ENCODE measurements at regions not wholly inside any gene's neighbourhood (a gene's known extent, or its start where the extent isn't known, plus 50 kb on each side); places are given as distances from the start of the nearest gene placed in this dataset.
"Not testable (repeated sequence)": the region's sequence is repeated elsewhere in the genome, so short reads cannot be mapped to it uniquely, and the experiment has no call there.

DNA sequence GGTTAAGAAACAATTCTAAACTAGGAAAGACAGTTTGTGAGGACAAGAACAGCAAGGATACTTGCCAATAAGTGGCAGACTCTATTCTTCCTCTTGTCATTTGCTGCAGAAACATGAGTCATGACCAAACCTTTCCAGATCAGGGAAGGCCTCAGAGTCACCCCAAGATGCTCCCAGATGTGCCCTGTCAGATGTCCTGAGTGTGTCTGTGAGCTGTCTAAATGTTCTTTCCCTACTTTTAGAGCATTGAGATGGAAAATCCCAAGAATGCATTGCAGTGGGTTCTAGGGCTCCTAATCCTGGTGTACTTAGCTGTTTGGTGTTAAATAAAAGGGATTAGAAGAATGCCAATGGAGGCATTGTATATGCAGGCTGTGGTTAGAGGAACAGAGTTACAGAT, 57.5 kb upstream of the KIAA0040 start:
- Histone ChIP-seq H3K9ac (ENCODE audit: control insufficient read depth, insufficient read depth, low read length) (no peak overlapping the region), H3K4me3 (no peak overlapping the region), H3K9me3 (replicated peaks; ENCODE audit: control insufficient read depth, insufficient read depth, low read length) (no peaks in the 10 kb centered on the region; the same call in 2 of the 3 replicates), H2AFZ (ENCODE audit: control insufficient read depth, low read depth, low read length) (no peak overlapping the region), H3K27me3 (replicated peaks in 1 of 2; ENCODE audit: control insufficient read depth in 2 of 2, insufficient read depth in 2 of 2, low read length in 1 of 2) (no peaks in the 10 kb centered on the region), H3K4me2 (ENCODE audit: control insufficient read depth, insufficient read depth) (no peak overlapping the region), H4K20me1 (ENCODE audit: control insufficient read depth, insufficient read depth) (no peaks in the 10 kb centered on the region), H3K79me2 (ENCODE audit: control insufficient read depth, insufficient read depth, low read length) (no peaks in the 10 kb centered on the region), H3K36me3 (ENCODE audit: control insufficient read depth in 2 of 2, insufficient read depth in 2 of 2, low read length in 1 of 2) (no peaks in the 10 kb centered on the region), H3K27ac (ENCODE audit: control insufficient read depth, insufficient read depth) (no peak overlapping the region), H3K4me1 (ENCODE audit: control insufficient read depth, insufficient read depth, low read length) (0 out of 2 replicates have a peak, but pooled peaks cover 3% of the 10 kb centered on the region)
- POLR2A ChIA-PET = no interaction called here
- intact Hi-C loops (cut with micrococcal nuclease; ENCODE audit: unreplicated experiment) = no loop called here
- SMC1A ChIA-PET (ENCODE audit: uncharacterized antibody, unreplicated experiment) = no interaction called here
- BruUV-seq (replicated peaks) = no TSS peak
- ATAC-seq = no peak
- CTCF ChIA-PET = interaction anchor here (1.3 kb wide), 1 partner anchor 68 kb away, joined by 6 read pairs; no protein-coding TSS in a partner anchor
- RAD21 ChIA-PET (ENCODE audit: unreplicated experiment) = no interaction called here
- FAIRE-seq = no peak
- no peak for DNase-seq (ENCODE audit: low read depth, low spot score)
- TF ChIP-seq MTA2 (IDR thresholded peaks at IDR 0.05; ENCODE audit: low read depth) = no peak
- no peak for TF ChIP-seq NFYA (IDR thresholded peaks at IDR 0.05; ENCODE audit: borderline replicate concordance, low read depth, low read length)
- TF ChIP-seq, protein P1, sequence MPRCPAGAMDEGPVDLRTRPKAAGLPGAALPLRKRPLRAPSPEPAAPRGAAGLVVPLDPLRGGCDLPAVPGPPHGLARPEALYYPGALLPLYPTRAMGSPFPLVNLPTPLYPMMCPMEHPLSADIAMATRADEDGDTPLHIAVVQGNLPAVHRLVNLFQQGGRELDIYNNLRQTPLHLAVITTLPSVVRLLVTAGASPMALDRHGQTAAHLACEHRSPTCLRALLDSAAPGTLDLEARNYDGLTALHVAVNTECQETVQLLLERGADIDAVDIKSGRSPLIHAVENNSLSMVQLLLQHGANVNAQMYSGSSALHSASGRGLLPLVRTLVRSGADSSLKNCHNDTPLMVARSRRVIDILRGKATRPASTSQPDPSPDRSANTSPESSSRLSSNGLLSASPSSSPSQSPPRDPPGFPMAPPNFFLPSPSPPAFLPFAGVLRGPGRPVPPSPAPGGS (IDR thresholded peaks at IDR 0.05; ENCODE audit: borderline replicate concordance, insufficient read depth, low read depth, low read length, poor library complexity, severe bottlenecking) = no peak
- in situ Hi-C loops (cut with MboI) = no loop called here

DNA sequence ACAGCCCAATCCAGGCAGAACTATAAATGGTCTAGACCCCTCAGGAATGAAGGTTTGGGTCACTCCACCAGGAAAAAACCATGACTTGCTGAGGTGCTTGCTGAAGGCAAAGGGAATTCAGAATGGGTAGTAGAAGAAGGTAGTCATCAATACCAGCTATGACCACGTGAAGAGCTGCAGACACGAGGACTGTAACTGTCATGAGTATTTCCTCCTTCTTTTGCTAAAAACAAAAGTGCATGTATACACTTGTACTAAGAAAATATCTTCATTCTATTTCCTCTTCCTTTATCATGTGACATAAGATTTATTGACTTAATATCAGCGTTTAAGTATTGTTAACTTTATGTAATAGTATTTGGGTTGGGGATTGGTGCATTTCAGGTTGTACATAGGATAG, 55.5 kb upstream of the KIAA0040 start:
- H3K4me3 ChIP-seq; H3K9me3 ChIP-seq (replicated peaks; ENCODE audit: control insufficient read depth, insufficient read depth, low read length); in situ Hi-C loops (cut with MboI); intact Hi-C loops (cut with micrococcal nuclease; ENCODE audit: unreplicated experiment); H3K27me3 ChIP-seq (replicated peaks in 1 of 2; ENCODE audit: control insufficient read depth in 2 of 2, insufficient read depth in 2 of 2, low read length in 1 of 2); H3K36me3 ChIP-seq (ENCODE audit: control insufficient read depth in 2 of 2, insufficient read depth in 2 of 2, low read length in 1 of 2); H3K27ac ChIP-seq (ENCODE audit: control insufficient read depth, insufficient read depth); H3K4me2 ChIP-seq (ENCODE audit: control insufficient read depth, insufficient read depth); H3K9ac ChIP-seq (ENCODE audit: control insufficient read depth, insufficient read depth, low read length); BruUV-seq (replicated peaks); ATAC-seq; H3K79me2 ChIP-seq (ENCODE audit: control insufficient read depth, insufficient read depth, low read length); POLR2A ChIA-PET; FAIRE-seq; CTCF ChIA-PET; H3K4me1 ChIP-seq (ENCODE audit: control insufficient read depth, insufficient read depth, low read length); H4K20me1 ChIP-seq (ENCODE audit: control insufficient read depth, insufficient read depth); RAD21 ChIA-PET (ENCODE audit: unreplicated experiment); H2AFZ ChIP-seq (ENCODE audit: control insufficient read depth, low read depth, low read length); DNase-seq (ENCODE audit: low read depth, low spot score): not testable (repeated sequence)
- 22% methylated on average over 3 of the region's 3 CpGs for WGBS (ENCODE audit: insufficient coverage, insufficient replicate concordance, low lambda C conversion rate, missing lambda C conversion rate)
- SMC1A ChIA-PET (ENCODE audit: uncharacterized antibody, unreplicated experiment) = interaction anchor here (1.3 kb wide), 1 partner anchor 57 kb away, joined by 3 read pairs; no protein-coding TSS in a partner anchor

DNA sequence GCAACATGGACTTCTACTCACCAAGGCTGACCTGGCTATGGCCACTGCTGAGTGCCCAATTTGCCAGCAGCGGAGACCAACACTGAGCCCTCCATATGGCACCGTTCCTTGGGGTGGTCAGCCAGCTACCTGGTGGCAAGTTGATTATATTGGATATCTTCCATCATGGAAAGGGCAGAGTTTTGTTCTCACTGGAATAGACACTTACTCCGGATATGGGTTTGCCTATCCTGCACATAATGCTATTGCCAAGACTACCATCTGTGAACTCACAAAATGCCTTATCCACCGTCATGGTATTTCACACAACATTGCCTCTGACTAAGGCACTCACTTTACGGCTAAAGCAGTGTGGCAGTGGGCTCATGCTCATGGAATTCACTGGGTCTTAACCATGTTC, 54.5 kb upstream of the KIAA0040 start:
- H3K4me1 ChIP-seq (ENCODE audit: control insufficient read depth, insufficient read depth, low read length); H3K27ac ChIP-seq (ENCODE audit: control insufficient read depth, insufficient read depth); FAIRE-seq; H3K36me3 ChIP-seq (ENCODE audit: control insufficient read depth in 2 of 2, insufficient read depth in 2 of 2, low read length in 1 of 2); BruUV-seq (replicated peaks); H3K9me3 ChIP-seq (replicated peaks; ENCODE audit: control insufficient read depth, insufficient read depth, low read length); H3K4me3 ChIP-seq; RAD21 ChIA-PET (ENCODE audit: unreplicated experiment); H2AFZ ChIP-seq (ENCODE audit: control insufficient read depth, low read depth, low read length); POLR2A ChIA-PET; in situ Hi-C loops (cut with MboI); ATAC-seq; intact Hi-C loops (cut with micrococcal nuclease; ENCODE audit: unreplicated experiment); CTCF ChIA-PET; H3K27me3 ChIP-seq (replicated peaks in 1 of 2; ENCODE audit: control insufficient read depth in 2 of 2, insufficient read depth in 2 of 2, low read length in 1 of 2); DNase-seq (ENCODE audit: low read depth, low spot score); H3K4me2 ChIP-seq (ENCODE audit: control insufficient read depth, insufficient read depth); H3K9ac ChIP-seq (ENCODE audit: control insufficient read depth, insufficient read depth, low read length); H4K20me1 ChIP-seq (ENCODE audit: control insufficient read depth, insufficient read depth); H3K79me2 ChIP-seq (ENCODE audit: control insufficient read depth, insufficient read depth, low read length): not testable (repeated sequence)
- 81% methylated on average over 5 of the region's 5 CpGs for WGBS (ENCODE audit: insufficient coverage, insufficient replicate concordance, low lambda C conversion rate, missing lambda C conversion rate)
- SMC1A ChIA-PET (ENCODE audit: uncharacterized antibody, unreplicated experiment) = interaction anchor here (1.3 kb wide), 1 partner anchor 56 kb away, joined by 3 read pairs; no protein-coding TSS in a partner anchor
